ENCODE measurements at regions not wholly inside any gene's neighbourhood (a gene's known extent, or its start where the extent isn't known, plus 50 kb on each side); places are given as distances from the start of the nearest gene placed in this dataset.

GRCh38 chr4:14787221-14787620 lies 215.1 kb upstream of the CPEB2 start:
- no peak for TF ChIP-seq CTCF (IDR thresholded peaks at IDR 0.05; ENCODE audit: insufficient read depth, low read depth, low read length, missing control alignments)
- H3K4me3 ChIP-seq (ENCODE audit: low read depth, low read length) = no peak overlapping the region
- no peak for DNase-seq (ENCODE audit: low read depth)

- no peak overlapping the region for H3K4me3 ChIP-seq (ENCODE audit: low read depth, low read length)
- DNase-seq (ENCODE audit: low read depth) = peak; percentile 51
- TF ChIP-seq CTCF (IDR thresholded peaks at IDR 0.05; ENCODE audit: insufficient read depth, low read depth, low read length, missing control alignments) = peak; percentile 44
Observed at GRCh38 chr4:14787894-14788293, 214.4 kb upstream of the CPEB2 start.

GRCh38 chr4:14790494-14790893 lies 211.8 kb upstream of the CPEB2 start:
- DNase-seq (ENCODE audit: low read depth) = peak; percentile 54
- no peak for TF ChIP-seq CTCF (IDR thresholded peaks at IDR 0.05; ENCODE audit: insufficient read depth, low read depth, low read length, missing control alignments)
- no peak overlapping the region for H3K4me3 ChIP-seq (ENCODE audit: low read depth, low read length)

GRCh38 chr4:14792702-14793227 lies 209.5 kb upstream of the CPEB2 start:
- DNase-seq (ENCODE audit: low read depth) = no peak
- TF ChIP-seq CTCF (IDR thresholded peaks at IDR 0.05; ENCODE audit: insufficient read depth, low read depth, low read length, missing control alignments) = no peak
- H3K4me3 ChIP-seq (ENCODE audit: low read depth, low read length) = no peak overlapping the region

- no peak for TF ChIP-seq CTCF (IDR thresholded peaks at IDR 0.05; ENCODE audit: insufficient read depth, low read depth, low read length, missing control alignments)
- peak; percentile 26 for DNase-seq (ENCODE audit: low read depth)
- no peak overlapping the region for H3K4me3 ChIP-seq (ENCODE audit: low read depth, low read length)
Observed at GRCh38 chr4:14800977-14801376, 201.3 kb upstream of the CPEB2 start.

- no peak for TF ChIP-seq CTCF (IDR thresholded peaks at IDR 0.05; ENCODE audit: insufficient read depth, low read depth, low read length, missing control alignments)
- no peak for DNase-seq (ENCODE audit: low read depth)
- H3K4me3 ChIP-seq (ENCODE audit: low read depth, low read length) = no peak overlapping the region
Observed at GRCh38 chr4:14802596-14802995, 199.7 kb upstream of the CPEB2 start.

- no peak for DNase-seq (ENCODE audit: low read depth)
- TF ChIP-seq CTCF (IDR thresholded peaks at IDR 0.05; ENCODE audit: insufficient read depth, low read depth, low read length, missing control alignments) = no peak
- H3K4me3 ChIP-seq (ENCODE audit: low read depth, low read length) = no peak overlapping the region
Observed at GRCh38 chr4:14807856-14808255, 194.4 kb upstream of the CPEB2 start.

Measured in GM12865 (cell line).